ENCODE measurements at regions not wholly inside any gene's neighbourhood (a gene's known extent, or its start where the extent isn't known, plus 50 kb on each side); places are given as distances from the start of the nearest gene placed in this dataset.

DNA sequence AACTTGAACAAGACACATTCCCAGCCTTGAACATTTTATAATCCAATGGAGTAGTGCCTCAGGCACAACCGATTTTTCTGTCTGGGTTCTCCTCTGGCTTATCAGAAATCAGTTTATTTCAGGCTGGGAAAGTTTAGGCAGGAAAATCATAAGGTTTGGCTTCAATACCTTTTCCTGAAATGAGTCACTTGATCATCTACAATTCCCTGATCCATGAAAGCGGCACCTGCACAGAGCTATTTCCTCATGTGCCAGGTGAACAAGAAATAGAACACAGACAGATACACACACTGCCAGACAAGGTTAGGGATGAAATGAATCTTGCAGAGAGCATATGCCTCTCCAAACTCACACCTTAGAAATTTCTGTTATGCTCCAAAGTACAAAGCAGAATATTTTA is 106.7 kb upstream of the OR9G4 start:
- TF ChIP-seq, protein P1, sequence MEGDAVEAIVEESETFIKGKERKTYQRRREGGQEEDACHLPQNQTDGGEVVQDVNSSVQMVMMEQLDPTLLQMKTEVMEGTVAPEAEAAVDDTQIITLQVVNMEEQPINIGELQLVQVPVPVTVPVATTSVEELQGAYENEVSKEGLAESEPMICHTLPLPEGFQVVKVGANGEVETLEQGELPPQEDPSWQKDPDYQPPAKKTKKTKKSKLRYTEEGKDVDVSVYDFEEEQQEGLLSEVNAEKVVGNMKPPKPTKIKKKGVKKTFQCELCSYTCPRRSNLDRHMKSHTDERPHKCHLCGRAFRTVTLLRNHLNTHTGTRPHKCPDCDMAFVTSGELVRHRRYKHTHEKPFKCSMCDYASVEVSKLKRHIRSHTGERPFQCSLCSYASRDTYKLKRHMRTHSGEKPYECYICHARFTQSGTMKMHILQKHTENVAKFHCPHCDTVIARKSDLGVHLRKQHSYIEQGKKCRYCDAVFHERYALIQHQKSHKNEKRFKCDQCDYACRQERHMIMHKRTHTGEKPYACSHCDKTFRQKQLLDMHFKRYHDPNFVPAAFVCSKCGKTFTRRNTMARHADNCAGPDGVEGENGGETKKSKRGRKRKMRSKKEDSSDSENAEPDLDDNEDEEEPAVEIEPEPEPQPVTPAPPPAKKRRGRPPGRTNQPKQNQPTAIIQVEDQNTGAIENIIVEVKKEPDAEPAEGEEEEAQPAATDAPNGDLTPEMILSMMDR (IDR thresholded peaks at IDR 0.05) = no peak
- TF ChIP-seq EZH2 (IDR thresholded peaks at IDR 0.05; ENCODE audit: borderline replicate concordance, insufficient read depth, low read depth, low read length, poor library complexity, severe bottlenecking) = no peak
